NCI-H2196 treated with DMSO at 0.1 percent for 48 hours (cell line): ENCODE measurements at regions not wholly inside any gene's neighbourhood (a gene's known extent, or its start where the extent isn't known, plus 50 kb on each side); places are given as distances from the start of the nearest gene placed in this dataset.
"Not testable (repeated sequence)": the region's sequence is repeated elsewhere in the genome, so short reads cannot be mapped to it uniquely, and the experiment has no call there.

ENCODE experiments used
- DNase-seq: peaks from one replicate; lab custom pipeline; 2025; ENCODE audit not compliant: unreplicated experiment; lab: John Stamatoyannopoulos, UW

DNA sequence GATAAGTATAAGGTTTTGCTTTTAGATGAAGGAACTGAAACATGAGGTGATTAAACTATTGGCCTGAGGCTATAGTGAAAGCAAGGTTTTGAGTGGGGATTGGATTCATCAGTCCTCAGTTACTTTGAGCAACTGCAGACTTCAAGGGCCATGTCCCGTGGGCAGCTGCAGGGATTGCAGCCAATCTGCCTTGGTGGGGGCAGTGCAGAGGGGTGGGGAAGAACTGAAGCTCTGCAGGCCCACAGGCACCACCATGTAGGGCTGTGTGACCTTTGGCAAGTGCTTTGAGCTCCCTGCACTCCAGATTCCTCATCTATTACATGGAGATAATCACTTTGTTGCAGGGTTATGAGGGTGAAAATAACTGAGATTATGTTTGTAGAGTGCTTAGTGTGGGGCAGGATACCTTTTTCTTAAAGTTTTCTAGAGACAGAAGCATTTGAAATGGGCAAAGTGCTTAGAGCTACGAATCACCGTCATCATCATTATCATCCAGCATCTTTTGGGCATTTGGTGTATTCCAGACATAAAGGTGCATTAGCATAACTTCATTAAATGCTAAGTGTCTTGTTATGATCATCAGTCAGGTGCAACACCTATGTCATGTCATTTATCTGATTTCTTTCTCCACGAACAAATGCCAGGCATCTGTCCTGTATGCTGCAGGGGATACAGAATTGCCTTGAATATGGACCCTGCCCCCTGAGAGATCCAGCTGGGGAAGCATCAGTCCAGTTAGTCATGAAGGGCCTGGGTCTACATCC lies 72.1 kb upstream of the TENM4 start:
- DNase-seq: no peak

DNA sequence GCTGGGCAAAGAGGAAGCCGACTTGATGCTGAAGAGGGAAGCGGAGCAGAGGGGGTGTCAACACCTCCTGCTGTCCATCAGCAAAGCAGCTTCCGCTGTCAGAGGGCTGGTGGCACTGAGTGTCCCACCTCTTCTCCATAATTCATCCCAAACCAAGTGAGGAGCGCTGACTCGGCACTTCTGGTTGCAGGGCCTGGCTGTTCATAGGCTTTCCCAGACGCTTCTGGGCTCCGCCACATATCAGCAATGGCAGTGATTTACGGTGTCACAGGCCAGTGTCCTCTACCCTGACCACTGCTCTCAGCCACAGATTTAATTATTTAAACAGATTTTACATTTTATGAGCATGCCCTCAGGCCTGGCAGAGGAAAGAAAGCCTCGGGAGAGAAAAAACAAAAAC lies 70.1 kb upstream of the TENM4 start:
- no peak for DNase-seq

DNA sequence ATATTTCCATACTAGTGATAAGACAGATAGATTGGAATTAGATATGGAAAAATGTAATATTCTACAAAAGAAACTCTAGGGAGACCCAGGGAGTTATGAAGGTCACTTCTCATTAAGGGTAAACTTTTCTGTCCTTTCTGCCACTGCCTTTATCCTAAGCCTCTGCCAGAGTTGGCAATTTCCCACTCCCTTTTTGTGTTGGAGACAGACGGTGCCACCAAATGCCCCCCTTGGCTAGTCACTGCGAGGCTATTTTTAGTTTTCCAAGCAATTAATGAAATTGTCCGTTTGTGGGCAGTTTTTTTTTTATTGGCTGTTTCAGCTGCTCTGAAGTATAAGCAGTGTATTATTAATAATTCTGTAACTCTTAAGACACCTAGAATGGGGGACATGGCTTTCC lies 67.6 kb upstream of the TENM4 start:
- DNase-seq: no peak

DNA sequence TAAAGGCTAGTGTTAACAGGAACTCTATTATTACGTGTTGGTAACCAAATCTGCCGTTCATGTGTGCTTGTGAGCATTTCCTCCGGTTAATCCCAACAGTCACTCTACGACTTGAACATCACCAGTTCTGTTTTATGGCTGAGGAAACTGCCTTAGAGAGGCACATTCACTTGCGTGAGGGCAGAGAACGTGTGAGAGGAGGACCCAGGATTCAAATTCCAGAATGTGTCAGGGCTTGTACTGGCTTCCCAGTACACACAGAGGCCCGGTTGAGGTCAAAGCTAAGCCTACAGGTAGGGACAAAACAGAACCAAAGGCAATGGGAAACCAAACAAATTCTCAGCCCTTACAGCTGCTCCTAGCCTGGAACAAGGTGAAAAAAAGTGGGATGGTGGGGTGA lies 66.9 kb upstream of the TENM4 start:
- DNase-seq: no peak

DNA sequence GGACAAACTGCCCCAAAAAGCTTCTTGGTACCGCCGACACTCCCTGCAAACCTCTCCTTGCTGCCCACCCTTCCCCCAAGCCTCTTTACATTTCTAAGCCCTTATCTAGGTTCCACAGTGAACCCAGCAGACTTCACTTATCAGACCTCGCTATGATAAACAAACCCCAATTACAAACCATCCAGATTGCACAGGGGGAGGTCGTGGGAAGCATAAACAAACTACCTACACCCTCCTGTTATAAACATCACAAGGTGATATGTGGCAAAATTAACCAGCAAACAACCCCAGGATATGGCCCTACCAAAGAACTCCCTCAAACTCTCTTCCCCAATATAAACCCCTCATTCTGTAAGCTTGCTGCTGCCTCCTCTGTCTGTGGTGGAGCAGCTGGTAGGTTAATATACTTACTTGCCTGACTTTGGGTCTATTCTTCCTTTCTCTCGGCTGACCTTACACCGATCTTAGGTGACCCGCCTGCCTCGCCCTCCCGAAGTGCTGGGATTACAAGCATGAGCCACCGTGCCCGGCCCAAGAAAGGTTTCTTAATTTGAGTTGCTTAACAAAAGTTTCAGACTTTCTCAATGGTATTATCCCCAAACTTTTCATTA lies 66.0 kb upstream of the TENM4 start:
- DNase-seq: no peak

DNA sequence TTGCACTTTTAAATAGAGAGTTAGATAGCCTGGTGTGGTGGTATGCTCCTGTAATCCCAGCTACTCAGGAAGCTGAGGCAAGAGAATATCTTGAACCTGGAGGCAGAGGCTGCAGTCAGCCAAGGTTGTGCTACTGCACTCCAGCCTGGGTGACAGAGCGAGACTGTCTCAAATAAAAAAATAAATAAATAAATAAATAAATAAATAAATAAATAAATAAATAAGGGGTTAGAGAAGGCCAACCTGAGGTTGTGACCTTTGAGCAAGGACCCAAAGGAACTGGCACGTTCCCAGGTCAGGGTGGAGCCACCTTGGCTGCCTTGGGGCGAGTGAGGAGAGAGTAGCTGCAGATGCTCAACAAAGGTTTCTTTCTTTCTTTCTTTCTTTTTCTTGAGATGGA lies 65.3 kb upstream of the TENM4 start:
- DNase-seq: no peak

DNA sequence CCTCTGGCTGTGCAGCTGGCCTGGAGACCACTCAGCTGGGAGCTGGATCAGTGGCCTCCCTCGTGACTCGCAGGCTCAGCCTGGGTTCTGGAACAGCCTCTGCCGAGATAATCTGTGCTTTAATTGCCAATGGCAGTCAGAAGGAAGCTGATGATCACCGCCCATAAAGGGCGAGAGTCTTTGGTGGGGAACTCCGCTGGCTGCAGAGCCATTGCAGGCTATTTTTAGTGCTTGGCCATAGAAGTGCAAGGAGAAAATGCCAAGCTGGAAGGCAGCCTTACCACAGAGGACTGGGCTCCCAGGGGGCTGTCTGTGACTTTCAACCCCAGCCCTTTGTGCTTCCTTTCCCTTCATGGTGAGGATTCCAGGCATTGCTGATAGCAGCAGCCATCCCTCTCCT lies 62.2 kb upstream of the TENM4 start:
- DNase-seq: no peak

DNA sequence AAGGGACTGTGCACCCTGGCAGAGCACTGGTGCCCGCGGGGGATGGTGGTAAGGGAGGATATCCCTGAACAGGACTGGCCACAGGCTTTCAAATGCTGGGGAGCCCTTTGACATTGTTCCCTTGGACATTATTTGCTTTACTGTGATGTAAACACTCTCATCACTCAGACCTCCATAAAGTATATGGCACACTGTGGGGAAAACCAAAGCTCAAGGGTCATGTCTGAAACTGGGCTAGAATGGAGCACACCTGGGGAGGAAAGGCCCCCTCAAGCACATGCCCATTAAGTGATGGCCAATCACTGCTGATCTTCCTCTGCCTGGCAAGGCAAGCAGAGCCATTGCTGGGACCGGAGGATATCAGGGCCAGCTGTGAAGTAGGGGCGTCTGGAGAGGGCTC lies 60.9 kb upstream of the TENM4 start:
- DNase-seq: no peak

DNA sequence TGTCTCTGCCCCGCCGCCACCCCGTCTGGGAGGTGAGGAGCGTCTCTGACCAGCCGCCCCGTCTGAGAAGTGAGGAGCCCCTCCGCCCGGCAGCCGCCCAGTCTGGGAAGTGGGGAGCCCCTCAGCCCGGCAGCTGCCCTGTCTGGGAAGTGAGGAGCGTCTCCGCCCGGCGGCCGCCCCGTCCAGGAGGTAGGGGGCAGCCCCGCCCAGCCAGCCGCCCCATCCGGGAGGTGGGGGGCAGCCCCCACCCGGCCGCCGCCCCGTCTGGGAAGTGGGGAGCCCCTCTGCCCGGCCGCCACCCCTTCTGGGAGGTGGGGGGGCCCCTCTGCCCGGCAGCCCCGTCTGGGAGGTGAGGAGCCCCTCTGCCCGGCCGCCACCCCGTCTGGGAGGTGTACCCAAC lies 59.1 kb upstream of the TENM4 start:
- DNase-seq: not testable (repeated sequence)

DNA sequence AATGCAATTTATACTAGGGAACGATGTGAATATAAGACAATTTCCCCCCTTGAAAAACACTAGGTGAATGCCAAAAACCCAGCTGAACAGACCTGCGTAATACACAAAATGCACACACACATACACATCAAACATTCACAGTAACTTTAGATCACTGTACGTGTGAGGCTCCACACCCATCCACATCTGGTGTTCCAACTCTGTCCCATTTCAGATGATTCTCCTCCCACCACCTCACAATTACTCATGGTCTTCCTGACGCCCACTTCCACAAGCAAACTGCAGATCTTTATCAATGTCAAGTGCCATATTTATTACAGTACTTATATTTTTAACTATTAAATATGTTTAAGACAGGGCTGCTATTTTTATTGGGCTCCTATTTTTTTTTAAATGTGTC lies 57.8 kb upstream of the TENM4 start:
- DNase-seq: no peak

DNA sequence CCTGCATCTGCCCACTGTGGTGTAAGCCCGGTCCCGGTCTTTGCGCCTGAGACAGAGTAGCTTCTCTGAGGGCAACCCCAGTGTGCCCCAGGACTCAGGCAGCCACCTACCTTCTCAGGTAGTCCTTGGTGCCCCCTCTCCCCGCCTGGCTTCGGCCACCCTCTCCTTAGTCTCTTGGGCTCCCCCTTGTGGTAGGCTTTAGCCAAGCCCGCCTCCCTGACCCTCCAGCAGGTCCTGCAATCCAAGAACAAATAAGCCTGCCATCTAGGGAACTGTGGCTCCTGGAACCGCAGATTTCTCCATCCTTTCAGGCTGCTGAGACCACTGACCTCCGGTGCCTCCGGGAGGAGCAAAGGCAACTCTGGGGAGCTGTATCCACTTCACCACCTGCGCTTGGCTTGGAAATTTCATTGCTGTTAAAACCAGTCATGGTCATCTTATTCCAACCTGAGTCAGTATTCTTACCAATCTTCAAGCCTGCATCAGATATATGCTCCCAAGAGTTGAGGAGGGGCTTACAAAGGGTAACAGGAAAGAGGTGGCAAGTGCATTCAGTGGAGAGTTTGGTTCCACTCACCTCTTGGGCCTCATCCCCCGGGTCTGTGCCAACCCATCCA lies 52.8 kb upstream of the TENM4 start:
- DNase-seq: no peak

DNA sequence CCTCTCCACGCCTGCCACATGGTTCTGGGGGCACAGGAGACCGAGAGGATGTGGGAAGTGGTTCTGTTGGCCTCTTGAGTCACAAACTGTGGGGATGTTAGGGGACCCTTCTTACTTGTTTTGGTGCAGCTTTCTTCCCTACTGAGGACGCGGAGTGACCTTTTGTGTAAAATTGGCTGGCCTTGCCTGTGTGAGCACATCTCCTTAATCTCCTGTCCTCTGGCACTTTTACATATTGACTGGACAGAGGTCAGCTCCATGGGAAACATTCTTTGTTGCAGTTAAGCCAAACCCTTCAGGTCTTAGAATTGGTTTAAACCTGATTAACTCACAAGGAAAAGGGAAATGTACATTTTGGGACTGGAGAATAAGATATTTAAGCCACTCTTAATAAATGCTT lies 51.2 kb upstream of the TENM4 start:
- no peak for DNase-seq
